ENCODE measurements at regions not wholly inside any gene's neighbourhood (a gene's known extent, or its start where the extent isn't known, plus 50 kb on each side); places are given as distances from the start of the nearest gene placed in this dataset.
"Not testable (repeated sequence)": the region's sequence is repeated elsewhere in the genome, so short reads cannot be mapped to it uniquely, and the experiment has no call there.

DNA sequence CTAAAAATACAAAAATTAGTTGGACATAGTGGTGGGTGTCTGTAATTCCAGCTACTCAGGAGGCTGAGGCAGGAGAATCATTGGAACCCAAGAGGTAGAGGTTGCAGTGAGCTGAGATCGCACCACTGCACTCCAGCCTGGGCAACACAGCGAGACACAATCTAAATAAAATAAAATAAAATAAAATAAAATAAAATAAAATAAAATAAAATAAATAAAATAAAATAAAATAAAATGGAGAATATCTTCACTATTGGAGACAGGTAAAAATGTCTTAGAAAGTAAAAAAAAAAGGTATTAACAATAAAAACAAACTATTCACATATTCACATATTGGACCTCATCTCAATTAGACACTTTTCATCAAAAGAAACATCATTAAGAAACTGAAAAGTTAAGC is 106.3 kb upstream of the PAXBP1 start:
- DNase-seq; in situ Hi-C loops (cut with HindIII; ENCODE audit: low pct_ligation_motif_present, low pct_unique_long_range_greater_than_20kb, low sequenced_read_pairs): not testable (repeated sequence)

DNA sequence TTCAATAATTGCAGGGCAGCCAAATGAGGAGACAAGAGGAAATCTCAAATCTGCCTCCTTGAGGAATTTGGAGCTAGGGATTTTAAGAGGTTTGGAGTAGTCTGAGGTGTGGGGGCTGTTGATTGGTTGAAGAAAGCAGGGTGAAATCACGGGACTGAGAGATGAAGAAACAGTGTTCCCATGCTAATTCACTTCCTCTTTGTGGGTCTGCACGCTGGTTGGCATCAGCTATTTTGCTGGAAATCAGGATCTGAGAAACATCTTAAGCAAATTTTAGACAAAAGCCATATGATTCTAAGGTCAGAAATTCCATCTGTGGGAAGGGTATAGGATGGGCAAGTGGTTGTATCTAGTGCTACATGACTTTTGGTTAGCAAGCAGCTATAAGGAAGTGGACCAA is 107.1 kb upstream of the PAXBP1 start:
- in situ Hi-C loops (cut with HindIII; ENCODE audit: low pct_ligation_motif_present, low pct_unique_long_range_greater_than_20kb, low sequenced_read_pairs) = no loop called here
- DNase-seq = no peak

DNA sequence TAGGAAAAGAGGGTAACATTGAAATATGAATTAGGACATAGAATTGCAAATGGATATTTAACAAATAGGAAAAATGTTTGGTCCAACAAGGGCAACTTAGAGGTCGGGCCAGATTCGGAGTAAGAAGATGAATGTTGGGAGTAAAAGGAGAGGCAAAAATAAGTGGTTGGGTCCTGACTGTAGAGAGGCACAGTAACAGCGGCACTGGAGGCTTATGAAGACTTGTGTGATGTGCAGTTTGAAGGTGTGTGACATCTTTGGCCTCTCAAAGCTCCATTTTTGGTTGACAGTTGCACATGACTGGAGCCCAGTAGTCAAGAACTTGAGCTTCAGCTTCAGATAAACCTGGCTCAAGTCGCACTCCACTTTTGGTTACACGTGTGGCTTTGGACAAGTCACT is 109.9 kb upstream of the PAXBP1 start:
- in situ Hi-C loops (cut with HindIII; ENCODE audit: low pct_ligation_motif_present, low pct_unique_long_range_greater_than_20kb, low sequenced_read_pairs) = no loop called here
- DNase-seq = no peak

DNA sequence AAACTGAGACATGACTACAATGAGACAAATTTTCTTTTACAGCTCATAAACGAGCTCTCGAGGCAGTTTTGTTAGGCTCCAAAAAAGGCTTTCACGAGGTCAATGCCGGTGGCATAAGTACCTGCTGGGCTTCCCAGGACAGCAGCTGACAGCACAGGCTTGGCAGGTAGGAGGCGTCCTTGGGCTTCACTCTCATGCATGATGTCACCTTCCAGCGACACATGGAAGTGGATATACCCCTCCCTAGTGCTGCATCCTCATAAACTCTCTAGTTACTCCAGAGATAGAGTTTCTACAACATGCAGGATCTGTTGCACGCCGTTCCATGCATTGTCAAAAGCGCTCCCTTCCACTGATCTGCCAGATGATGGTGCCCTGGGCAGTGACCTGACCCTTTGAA is 112.5 kb upstream of the PAXBP1 start:
- in situ Hi-C loops (cut with HindIII; ENCODE audit: low pct_ligation_motif_present, low pct_unique_long_range_greater_than_20kb, low sequenced_read_pairs) = no loop called here
- no peak for DNase-seq

DNA sequence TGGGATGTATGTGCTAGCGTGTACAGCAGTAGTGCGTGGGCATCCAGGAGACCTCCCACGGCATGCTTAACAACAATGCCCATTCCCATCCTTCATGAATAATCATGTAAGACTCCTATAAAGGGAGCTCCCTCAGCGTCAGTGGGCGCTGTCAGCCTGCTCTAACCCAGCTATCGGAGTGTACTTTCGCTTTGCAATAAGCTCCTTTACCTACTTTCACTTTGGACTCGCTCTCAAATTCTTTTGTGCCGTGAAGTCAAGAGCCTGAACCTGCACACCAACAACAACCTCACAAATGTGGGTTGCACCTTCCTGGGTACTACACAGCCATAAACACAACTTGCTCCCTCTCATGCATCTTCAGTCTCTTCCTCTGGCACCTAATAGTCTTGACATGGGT is 114.8 kb upstream of the PAXBP1 start:
- in situ Hi-C loops (cut with HindIII; ENCODE audit: low pct_ligation_motif_present, low pct_unique_long_range_greater_than_20kb, low sequenced_read_pairs) = no loop called here
- DNase-seq = peak; percentile 50

DNA sequence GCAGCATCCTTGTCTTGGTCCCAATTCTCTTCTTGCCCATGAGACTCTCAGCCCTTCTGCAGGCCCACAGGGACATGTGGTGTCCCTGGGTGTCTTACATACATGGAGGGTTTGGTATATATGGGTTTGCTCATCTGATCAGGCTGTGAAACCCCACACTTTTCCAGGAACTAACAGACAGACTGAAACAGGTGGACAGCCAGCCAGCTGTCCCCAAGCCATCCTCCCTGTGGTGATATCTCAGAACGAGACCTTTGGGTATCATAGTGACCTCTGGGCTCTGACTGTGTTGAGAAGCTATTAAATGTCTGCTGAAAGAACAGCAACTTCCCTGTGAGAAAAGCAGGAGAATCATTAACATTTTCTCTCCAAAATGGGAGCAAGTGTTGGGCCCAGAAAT is 115.5 kb upstream of the PAXBP1 start:
- in situ Hi-C loops (cut with HindIII; ENCODE audit: low pct_ligation_motif_present, low pct_unique_long_range_greater_than_20kb, low sequenced_read_pairs) = no loop called here
- DNase-seq = no peak

DNA sequence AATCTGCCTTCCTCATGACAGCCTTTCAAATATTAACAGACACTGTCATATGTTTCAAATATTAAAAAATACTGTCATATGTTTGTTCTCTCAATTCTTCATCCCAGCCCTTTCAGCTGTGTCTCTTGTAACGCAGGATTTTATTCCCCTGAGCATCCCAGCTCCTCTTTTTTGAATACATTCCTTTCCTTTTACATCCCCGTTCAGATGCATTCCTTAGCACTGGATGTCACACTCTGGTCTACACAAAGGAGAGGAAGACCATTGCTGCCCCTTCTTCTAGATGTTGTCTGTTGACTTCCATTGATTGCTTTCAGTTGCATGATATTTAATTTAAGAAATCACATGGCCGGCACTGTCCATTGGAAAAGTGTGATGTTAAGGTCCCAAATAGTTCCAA is 117.4 kb upstream of the PAXBP1 start:
- in situ Hi-C loops (cut with HindIII; ENCODE audit: low pct_ligation_motif_present, low pct_unique_long_range_greater_than_20kb, low sequenced_read_pairs) = no loop called here
- DNase-seq = no peak

DNA sequence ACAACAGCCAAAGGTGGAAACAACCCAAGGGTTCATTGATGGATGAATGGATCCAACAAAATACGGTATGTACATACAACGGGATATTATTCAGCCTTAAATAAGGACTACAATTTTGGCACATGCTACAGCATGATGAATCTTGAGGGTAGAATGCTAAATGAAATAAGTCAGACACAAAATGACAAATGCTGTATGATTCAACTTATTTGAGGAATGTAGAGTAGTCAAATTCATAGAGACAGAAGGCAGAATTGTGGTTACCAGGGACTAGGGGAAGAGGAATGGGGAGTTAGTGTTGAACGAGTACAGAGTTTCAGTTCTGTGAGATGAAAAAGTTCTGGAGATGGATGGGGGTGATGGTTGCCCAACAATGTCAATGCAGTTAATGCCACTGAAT is 118.0 kb upstream of the PAXBP1 start:
- no peak for DNase-seq
- in situ Hi-C loops (cut with HindIII; ENCODE audit: low pct_ligation_motif_present, low pct_unique_long_range_greater_than_20kb, low sequenced_read_pairs) = no loop called here

DNA sequence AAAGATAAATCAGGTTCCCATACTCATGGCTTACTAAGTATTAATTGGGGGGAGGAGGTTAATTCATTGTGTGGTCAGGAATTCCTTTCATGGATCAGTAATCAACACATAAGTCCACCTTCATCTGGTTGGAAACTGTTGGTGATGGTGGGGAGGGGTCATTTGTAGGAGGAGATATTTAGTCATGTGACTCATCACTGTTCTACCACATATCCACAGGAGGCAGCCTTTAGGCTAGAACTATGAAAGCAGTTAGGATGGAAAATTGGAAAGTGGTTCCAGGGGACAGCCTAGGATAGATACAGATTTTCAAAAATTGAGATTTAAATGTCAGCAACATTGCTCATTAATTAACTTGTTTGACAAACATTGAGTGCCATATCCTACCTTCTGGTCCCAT is 122.8 kb upstream of the PAXBP1 start:
- in situ Hi-C loops (cut with HindIII; ENCODE audit: low pct_ligation_motif_present, low pct_unique_long_range_greater_than_20kb, low sequenced_read_pairs) = no loop called here
- no peak for DNase-seq

DNA sequence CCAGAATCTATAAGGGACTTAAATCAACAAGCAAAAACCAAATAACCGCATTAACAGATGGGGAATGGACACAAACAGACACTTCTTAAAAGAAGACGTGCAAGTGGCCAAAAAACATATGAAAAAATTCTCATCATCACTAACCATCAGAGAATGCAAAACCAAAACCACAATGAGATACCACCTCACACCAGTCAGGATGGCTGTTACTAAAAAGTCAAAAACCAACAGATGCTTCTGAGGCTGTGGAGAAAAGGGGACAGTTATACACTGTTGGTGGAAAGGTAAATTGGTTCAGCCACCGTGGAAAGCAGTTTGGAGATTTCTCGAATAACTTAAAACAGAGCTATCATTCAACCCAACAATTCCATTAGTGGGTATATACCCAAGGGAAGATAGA is 124.9 kb upstream of the OLIG2 start:
- in situ Hi-C loops (cut with HindIII; ENCODE audit: low pct_ligation_motif_present, low pct_unique_long_range_greater_than_20kb, low sequenced_read_pairs) = no loop called here

DNA sequence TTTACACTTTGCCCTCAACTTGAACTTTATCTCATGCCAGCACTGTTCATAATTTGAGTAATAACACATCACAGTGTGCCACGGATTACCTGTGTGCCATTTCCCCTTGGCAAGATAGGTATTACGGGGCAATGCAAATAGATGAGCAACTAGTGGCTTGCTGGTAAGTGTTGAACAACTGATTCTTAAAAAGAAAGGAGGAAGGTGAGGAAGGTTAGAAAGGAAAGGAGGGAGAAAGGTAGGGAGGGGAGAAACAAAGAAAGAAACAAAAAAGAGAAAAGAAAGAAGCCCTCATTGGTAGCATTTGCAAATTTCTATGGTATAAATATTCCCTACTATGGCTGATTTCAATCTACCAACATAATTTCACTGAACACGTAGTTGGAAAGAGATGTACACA is 118.2 kb upstream of the OLIG2 start:
- in situ Hi-C loops (cut with HindIII; ENCODE audit: low pct_ligation_motif_present, low pct_unique_long_range_greater_than_20kb, low sequenced_read_pairs) = no loop called here
- no peak for DNase-seq

More for the DNA sequence above, 124.9 kb upstream of the OLIG2 start:
- DNase-seq = no peak

DNA sequence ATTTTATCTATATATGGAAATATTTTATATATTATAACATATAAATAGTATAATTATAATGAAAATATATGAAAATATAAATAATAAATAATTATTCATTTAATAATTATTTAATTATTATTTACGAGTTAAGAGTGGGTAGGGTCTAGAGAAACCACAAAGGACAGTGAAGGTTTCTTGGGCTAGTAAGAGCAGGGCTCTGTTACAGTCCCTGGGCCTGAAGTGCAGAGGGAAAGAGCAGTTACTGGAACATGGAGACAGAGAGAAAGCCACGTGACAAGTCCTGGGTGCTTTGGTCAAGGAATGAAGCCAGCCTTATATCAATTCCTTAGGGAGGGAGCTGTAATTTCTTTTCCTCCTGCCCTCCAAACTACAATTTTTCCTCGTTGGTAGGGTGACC is 117.2 kb upstream of the OLIG2 start:
- DNase-seq = no peak
- in situ Hi-C loops (cut with HindIII; ENCODE audit: low pct_ligation_motif_present, low pct_unique_long_range_greater_than_20kb, low sequenced_read_pairs) = no loop called here

DNA sequence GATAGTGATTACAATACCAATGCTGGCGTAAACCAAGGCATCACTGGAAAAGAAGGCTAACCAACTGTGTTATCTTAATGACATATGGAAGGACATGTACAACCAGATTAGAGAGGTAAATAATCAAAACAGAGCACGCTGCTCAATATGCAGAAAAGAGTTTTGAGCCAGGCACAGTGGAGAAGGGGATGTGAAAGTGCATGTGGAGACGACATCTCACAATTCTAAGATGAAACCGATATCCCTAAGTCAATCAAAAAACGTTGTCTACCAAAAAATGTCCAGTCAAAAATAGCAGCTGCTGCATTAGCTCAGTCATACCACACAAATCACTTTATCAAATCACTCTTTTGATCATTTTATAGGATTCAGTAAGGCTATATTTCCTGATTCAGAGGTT is 116.3 kb upstream of the OLIG2 start:
- in situ Hi-C loops (cut with HindIII; ENCODE audit: low pct_ligation_motif_present, low pct_unique_long_range_greater_than_20kb, low sequenced_read_pairs) = no loop called here
- no peak for DNase-seq

DNA sequence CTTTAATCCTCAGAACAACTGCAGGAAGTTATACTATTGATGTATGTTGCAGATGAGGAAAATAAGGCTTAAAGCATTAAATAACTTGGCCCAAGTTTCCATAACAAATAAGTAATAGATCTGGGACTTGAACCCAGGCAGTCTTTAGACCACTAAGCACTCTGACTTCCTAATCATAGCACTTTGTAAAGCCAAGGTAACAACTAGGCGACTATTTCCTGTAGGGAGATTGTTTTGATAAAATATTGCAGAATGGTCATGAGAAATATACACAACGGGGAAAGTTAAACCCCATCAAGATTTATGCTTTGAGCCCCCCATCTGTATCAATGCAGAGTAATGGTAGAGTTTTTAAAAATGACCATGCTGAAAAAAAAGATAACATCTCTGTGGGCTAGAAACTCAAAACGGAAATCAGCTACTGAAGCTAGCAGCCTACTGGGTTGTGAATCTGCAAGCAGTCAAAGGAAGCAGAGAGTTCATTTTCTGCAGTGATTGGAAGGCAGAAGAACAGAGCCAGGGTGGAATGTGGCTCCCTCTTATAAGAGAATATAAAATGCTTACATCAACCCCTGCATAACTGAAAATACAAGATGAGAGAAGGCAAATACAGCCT is 111.2 kb upstream of the OLIG2 start:
- no peak for DNase-seq
- in situ Hi-C loops (cut with HindIII; ENCODE audit: low pct_ligation_motif_present, low pct_unique_long_range_greater_than_20kb, low sequenced_read_pairs) = no loop called here

DNA sequence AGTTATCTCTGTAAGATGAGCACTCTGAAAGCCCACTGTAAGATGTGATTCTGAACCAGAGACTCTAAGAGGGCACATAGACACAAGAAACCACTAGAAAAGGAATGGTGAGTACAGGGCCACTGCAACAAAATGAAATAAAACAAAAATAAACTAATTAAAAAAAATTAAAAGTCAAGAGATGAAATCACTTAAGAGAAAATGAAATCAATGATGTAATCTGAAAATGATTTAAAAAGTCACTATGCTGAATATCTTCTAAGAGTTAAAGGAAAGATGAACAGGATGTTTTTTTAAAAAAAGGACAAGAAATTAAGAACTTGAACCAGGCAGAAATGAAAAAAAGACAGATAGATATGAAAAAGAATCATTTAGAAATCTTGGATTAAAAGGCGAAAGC is 110.6 kb upstream of the OLIG2 start:
- in situ Hi-C loops (cut with HindIII; ENCODE audit: low pct_ligation_motif_present, low pct_unique_long_range_greater_than_20kb, low sequenced_read_pairs) = no loop called here
- DNase-seq = no peak

DNA sequence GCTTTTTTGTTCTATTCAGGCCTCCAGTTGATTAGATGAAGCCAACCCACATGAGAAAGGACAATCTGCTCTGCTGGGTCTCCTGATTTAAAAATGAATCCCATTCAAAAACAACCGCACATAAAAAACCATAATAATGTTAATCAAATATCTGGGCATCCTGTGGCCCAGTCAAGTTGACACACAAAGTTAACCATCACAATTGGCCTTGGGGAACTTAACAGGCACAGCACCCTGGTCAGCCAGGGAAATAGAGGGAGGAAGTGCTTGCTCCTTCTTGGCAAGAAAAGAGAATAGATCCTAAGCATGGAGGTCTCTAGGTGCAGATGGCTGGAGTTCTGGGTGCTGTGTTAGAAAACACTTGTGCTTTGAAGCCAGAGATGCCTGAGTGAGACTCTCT is 109.6 kb upstream of the OLIG2 start:
- DNase-seq = no peak
- in situ Hi-C loops (cut with HindIII; ENCODE audit: low pct_ligation_motif_present, low pct_unique_long_range_greater_than_20kb, low sequenced_read_pairs) = no loop called here

DNA sequence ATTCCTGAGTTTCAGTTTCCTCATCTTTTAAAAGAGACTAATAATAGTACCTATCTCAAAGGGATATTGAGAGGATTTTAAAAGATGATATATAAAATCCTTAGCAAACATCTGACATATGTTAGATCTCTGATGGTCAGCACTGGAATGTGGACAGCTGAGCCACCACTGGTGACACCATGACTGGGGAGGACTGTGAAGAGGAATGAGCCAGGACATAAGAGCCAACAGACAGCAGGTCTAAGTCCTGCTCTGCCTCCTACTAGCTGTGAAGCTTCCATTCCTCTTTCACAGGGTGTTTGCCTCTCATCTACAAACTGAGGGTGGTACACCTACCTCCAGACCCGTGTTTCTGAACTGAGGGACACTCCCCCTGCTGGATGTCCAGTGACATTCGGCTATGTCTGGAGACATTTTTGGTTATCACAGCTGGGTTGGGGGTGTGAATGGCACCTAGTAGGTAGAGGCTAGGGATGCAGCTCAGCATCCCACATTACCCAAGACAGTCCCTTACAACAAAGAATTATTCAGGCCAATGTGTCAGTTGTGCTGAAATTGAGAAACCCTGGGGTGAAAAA is 109.1 kb upstream of the OLIG2 start:
- peak; percentile 7 for DNase-seq
- in situ Hi-C loops (cut with HindIII; ENCODE audit: low pct_ligation_motif_present, low pct_unique_long_range_greater_than_20kb, low sequenced_read_pairs) = no loop called here

DNA sequence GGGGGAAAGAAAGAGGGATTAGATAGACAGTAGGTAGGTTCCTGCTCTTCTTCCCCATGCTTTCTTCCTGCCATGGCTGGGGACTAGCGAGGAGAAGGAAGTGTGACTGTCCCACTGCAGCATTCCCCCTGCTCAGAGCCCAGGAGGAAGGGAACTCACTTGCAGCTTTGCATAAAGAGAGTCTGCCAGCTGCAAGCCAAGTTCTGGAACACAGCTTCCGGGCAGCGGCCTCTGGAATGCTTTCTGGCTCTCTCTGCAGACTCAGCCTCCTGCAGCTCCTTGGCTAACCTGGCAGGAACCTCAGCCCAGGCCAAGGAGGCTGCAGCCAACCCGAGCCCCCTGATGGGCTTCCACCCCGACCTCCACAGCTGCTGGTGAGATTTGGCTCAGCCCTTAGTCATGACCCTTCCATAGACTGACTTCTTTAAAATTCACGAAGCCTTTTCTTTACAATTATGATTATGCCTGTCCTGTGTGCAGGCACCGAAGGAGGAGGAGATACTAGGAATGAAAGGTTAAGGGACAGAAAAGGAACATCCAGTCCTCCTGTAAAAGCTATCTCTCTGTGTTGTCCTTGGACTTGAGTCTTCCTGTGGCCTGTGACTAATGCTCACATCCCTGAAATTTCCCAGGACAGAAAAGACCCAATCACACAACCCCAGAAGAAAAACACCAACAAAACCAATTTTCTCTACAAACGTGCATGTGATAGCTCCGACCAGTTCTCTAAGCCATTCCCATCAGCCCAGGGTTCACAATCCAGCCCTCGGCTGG is 108.2 kb upstream of the OLIG2 start:
- no peak for DNase-seq
- in situ Hi-C loops (cut with HindIII; ENCODE audit: low pct_ligation_motif_present, low pct_unique_long_range_greater_than_20kb, low sequenced_read_pairs) = no loop called here

DNA sequence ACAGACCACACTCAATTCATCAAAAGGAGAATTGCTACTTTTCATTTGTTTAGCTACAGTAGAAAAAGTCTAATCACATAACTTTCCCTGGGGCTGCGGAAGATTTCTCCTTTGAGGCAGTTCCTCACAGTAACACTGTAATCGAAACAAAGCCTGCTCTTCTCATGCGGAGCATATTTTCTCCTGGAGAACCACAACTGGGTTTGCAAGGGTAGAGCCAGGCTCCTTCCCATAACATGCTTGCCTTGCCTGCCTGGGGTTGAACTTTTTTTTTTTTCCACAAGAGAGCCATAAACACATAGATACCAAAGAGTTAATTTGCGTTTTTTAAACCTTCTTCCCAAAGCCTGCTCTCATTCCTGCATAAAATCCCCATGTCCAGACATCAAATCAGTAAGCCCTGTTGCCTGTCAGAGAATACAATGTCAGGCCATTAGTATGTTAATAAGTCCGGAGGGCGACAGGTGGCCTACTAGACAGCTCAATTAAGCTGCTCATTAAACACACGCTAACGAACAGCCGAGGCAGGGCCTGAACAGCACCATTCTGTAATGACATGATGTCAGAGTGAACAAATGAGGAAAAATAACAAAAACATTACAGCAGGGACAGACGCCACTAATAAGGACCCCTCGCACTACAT is 107.1 kb upstream of the OLIG2 start:
- in situ Hi-C loops (cut with HindIII; ENCODE audit: low pct_ligation_motif_present, low pct_unique_long_range_greater_than_20kb, low sequenced_read_pairs) = no loop called here
- no peak for DNase-seq

DNA sequence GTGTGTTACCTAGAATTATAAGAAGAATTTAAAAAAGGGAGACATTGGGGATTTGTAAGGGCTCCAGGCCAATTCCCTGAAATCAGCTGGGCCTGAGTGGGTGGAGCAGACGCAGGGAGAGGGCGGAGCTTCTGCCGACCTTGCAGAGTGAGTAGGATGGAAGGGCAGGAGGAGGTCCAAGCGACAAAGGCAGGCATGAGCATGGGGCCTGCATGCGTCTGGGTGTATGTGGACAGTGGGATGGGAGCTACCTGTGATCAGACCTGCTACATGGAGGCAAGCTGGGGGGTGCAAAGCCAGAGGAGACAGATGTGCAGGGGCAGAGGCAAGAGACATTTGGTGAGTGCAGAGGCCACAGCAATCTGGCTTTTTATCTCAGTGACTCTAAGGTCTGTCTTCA is 105.3 kb upstream of the OLIG2 start:
- in situ Hi-C loops (cut with HindIII; ENCODE audit: low pct_ligation_motif_present, low pct_unique_long_range_greater_than_20kb, low sequenced_read_pairs) = no loop called here
- no peak for DNase-seq

Measured in ACHN (cell line).